ENCODE measurements at regions not wholly inside any gene's neighbourhood (a gene's known extent, or its start where the extent isn't known, plus 50 kb on each side); places are given as distances from the start of the nearest gene placed in this dataset.

GRCh38 chr12:127820846-127821245 lies 446.1 kb upstream of the TMEM132C start:
- TF ChIP-seq, protein P1, sequence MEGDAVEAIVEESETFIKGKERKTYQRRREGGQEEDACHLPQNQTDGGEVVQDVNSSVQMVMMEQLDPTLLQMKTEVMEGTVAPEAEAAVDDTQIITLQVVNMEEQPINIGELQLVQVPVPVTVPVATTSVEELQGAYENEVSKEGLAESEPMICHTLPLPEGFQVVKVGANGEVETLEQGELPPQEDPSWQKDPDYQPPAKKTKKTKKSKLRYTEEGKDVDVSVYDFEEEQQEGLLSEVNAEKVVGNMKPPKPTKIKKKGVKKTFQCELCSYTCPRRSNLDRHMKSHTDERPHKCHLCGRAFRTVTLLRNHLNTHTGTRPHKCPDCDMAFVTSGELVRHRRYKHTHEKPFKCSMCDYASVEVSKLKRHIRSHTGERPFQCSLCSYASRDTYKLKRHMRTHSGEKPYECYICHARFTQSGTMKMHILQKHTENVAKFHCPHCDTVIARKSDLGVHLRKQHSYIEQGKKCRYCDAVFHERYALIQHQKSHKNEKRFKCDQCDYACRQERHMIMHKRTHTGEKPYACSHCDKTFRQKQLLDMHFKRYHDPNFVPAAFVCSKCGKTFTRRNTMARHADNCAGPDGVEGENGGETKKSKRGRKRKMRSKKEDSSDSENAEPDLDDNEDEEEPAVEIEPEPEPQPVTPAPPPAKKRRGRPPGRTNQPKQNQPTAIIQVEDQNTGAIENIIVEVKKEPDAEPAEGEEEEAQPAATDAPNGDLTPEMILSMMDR (conservative IDR thresholded peaks at IDR 0.05; ENCODE audit: low read depth in 2 of 2) = no peak
- TF ChIP-seq EZH2phosphoT487 (IDR thresholded peaks at IDR 0.05; ENCODE audit: unreplicated experiment) (no peak), EZH2 (IDR thresholded peaks at IDR 0.05; ENCODE audit: low read depth, unreplicated experiment) (no peak), CREB1 (CRISPR knock-in tag; IDR thresholded peaks at IDR 0.05; ENCODE audit: low read depth) (no peak), POLR2AphosphoS5 (IDR thresholded peaks at IDR 0.05; ENCODE audit: low read depth) (no peak), ZNF462 (CRISPR knock-in tag; IDR thresholded peaks at IDR 0.05) (no peak), JUNB (IDR thresholded peaks at IDR 0.05; ENCODE audit: unreplicated experiment) (no peak)
- TF ChIP-seq, protein P2, sequence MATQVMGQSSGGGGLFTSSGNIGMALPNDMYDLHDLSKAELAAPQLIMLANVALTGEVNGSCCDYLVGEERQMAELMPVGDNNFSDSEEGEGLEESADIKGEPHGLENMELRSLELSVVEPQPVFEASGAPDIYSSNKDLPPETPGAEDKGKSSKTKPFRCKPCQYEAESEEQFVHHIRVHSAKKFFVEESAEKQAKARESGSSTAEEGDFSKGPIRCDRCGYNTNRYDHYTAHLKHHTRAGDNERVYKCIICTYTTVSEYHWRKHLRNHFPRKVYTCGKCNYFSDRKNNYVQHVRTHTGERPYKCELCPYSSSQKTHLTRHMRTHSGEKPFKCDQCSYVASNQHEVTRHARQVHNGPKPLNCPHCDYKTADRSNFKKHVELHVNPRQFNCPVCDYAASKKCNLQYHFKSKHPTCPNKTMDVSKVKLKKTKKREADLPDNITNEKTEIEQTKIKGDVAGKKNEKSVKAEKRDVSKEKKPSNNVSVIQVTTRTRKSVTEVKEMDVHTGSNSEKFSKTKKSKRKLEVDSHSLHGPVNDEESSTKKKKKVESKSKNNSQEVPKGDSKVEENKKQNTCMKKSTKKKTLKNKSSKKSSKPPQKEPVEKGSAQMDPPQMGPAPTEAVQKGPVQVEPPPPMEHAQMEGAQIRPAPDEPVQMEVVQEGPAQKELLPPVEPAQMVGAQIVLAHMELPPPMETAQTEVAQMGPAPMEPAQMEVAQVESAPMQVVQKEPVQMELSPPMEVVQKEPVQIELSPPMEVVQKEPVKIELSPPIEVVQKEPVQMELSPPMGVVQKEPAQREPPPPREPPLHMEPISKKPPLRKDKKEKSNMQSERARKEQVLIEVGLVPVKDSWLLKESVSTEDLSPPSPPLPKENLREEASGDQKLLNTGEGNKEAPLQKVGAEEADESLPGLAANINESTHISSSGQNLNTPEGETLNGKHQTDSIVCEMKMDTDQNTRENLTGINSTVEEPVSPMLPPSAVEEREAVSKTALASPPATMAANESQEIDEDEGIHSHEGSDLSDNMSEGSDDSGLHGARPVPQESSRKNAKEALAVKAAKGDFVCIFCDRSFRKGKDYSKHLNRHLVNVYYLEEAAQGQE (IDR thresholded peaks at IDR 0.05; ENCODE audit: unreplicated experiment) = no peak
